ENCODE measurements at regions not wholly inside any gene's neighbourhood (a gene's known extent, or its start where the extent isn't known, plus 50 kb on each side); places are given as distances from the start of the nearest gene placed in this dataset.

DNA sequence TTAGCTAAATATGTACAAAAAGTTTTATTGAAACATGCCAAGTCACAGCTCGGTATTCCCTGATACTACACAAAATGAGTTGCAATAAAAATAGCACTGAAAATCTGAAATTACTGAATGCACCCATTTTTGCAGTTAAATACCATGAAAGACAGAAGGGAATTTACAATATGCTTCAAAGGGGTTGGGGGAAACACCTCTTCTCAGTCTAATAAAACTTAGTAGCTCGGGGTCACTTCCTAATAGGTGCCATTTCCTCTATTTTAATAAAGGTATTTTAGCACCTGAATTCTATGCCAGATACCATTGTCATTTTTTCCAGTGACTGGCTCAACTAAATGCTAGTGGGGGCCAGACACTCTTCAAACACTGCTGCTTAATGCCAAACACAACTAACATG, 204.1 kb upstream of the MEF2C start:
- no peak for TF ChIP-seq CTCF (IDR thresholded peaks at IDR 0.05)
- H3K9me3 Mint-ChIP-seq (ENCODE audit: unreplicated experiment): no peaks in the 10 kb centered on the region
- H3K4me3 Mint-ChIP-seq (ENCODE audit: unreplicated experiment): no peak overlapping the region
- H3K27me3 Mint-ChIP-seq (ENCODE audit: unreplicated experiment): no peaks in the 10 kb centered on the region
- no peaks in the 10 kb centered on the region for H3K4me1 Mint-ChIP-seq (ENCODE audit: unreplicated experiment)
- H3K36me3 Mint-ChIP-seq (ENCODE audit: unreplicated experiment): no peaks in the 10 kb centered on the region
- no peak for DNase-seq (ENCODE audit: extremely low spot score, unreplicated experiment)
- no peak overlapping the region for H3K27ac Mint-ChIP-seq (ENCODE audit: unreplicated experiment)

DNA sequence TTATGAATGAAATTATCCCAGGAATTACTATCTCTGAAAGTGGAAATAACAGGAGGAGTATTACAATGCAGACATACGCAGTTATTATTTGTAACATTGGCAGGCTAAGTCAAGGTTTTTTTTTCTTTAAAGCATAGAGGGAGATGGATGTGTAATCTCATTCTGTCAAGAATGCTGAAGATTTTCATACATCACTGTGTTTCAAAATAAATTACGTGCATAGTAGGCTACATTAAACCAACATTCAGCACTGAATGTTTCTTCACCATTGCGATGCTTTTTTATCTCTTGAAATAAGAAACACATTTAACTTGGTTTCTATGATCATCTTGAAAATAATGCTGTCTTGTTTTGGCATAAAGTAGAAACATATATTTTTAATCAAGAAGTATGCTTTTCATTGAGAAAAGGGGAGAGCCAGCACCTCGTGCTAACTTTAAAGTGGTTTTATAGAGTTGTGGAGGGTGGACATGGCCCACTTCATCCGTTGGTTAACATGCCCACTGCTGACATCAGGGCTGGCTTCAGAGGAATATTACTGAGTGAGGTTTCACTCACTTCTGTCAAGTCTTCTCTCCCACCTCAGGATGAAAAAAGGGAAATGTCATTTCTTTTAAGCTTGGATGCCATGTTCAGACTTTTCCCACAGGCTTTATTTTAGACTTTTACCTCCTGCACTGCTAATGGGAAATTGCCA, 203.6 kb upstream of the MEF2C start:
- H3K36me3 Mint-ChIP-seq (ENCODE audit: unreplicated experiment): no peaks in the 10 kb centered on the region
- H3K9me3 Mint-ChIP-seq (ENCODE audit: unreplicated experiment): no peaks in the 10 kb centered on the region
- no peak overlapping the region for H3K4me3 Mint-ChIP-seq (ENCODE audit: unreplicated experiment)
- H3K4me1 Mint-ChIP-seq (ENCODE audit: unreplicated experiment): no peaks in the 10 kb centered on the region
- no peak for TF ChIP-seq CTCF (IDR thresholded peaks at IDR 0.05)
- H3K27ac Mint-ChIP-seq (ENCODE audit: unreplicated experiment): no peak overlapping the region
- no peak for DNase-seq (ENCODE audit: extremely low spot score, unreplicated experiment)
- H3K27me3 Mint-ChIP-seq (ENCODE audit: unreplicated experiment): no peaks in the 10 kb centered on the region

DNA sequence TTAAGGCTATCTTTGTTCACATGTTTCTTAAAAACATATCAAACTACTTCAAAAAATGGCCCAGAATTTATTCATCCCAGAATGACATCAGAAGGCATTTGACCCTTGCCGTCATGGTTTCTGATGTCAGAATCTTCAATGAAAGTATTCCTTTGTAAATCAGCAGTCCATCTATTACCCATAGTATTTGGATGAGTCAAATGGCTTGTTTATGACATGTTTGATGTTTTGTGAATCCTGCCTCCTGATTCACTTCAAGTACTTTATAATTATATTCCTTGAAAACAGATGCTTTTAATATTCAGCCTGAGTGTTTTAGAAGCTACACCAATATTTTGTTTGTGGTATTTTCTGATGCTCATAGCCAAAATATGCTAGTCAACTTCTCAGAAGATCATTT, 200.8 kb upstream of the MEF2C start:
- Mint-ChIP-seq H3K4me1 (ENCODE audit: unreplicated experiment) (no peaks in the 10 kb centered on the region), H3K9me3 (ENCODE audit: unreplicated experiment) (no peaks in the 10 kb centered on the region), H3K27ac (ENCODE audit: unreplicated experiment) (no peak overlapping the region), H3K36me3 (ENCODE audit: unreplicated experiment) (no peaks in the 10 kb centered on the region), H3K4me3 (ENCODE audit: unreplicated experiment) (no peak overlapping the region), H3K27me3 (ENCODE audit: unreplicated experiment) (no peaks in the 10 kb centered on the region)
- no peak for TF ChIP-seq CTCF (IDR thresholded peaks at IDR 0.05)
- no peak for DNase-seq (ENCODE audit: extremely low spot score, unreplicated experiment)

DNA sequence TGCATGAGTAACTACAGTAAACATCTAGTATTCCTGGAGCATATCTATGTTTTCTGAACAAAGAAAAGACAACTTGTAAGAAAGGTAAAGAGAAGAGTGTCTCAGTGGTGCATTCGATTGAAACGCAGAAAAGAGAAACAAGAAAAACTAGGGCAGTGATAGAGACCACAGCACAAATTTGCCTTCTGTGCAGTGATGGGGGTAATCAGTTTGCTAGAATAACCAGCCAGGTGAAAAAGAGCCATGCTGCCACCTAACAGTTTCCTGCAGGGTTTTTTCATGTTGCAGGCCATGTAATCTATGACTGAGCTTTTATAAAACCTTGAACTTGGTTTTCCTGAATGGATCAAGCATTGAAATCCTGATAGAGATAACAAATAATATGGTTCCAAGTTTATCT, 198.4 kb upstream of the MEF2C start:
- H3K4me3 Mint-ChIP-seq (ENCODE audit: unreplicated experiment): no peak overlapping the region
- H3K27me3 Mint-ChIP-seq (ENCODE audit: unreplicated experiment): no peaks in the 10 kb centered on the region
- H3K36me3 Mint-ChIP-seq (ENCODE audit: unreplicated experiment): no peaks in the 10 kb centered on the region
- H3K27ac Mint-ChIP-seq (ENCODE audit: unreplicated experiment): no peak overlapping the region
- H3K9me3 Mint-ChIP-seq (ENCODE audit: unreplicated experiment): no peaks in the 10 kb centered on the region
- no peak for TF ChIP-seq CTCF (IDR thresholded peaks at IDR 0.05)
- no peaks in the 10 kb centered on the region for H3K4me1 Mint-ChIP-seq (ENCODE audit: unreplicated experiment)
- DNase-seq (ENCODE audit: extremely low spot score, unreplicated experiment): no peak

GRCh38 chr5:89080467-89081116, 197.6 kb upstream of the MEF2C start:
- Mint-ChIP-seq H3K27me3 (ENCODE audit: unreplicated experiment) (no peaks in the 10 kb centered on the region), H3K9me3 (ENCODE audit: unreplicated experiment) (no peaks in the 10 kb centered on the region), H3K36me3 (ENCODE audit: unreplicated experiment) (no peaks in the 10 kb centered on the region), H3K27ac (ENCODE audit: unreplicated experiment) (no peak overlapping the region), H3K4me3 (ENCODE audit: unreplicated experiment) (no peak overlapping the region), H3K4me1 (ENCODE audit: unreplicated experiment) (no peaks in the 10 kb centered on the region)
- DNase-seq (ENCODE audit: extremely low spot score, unreplicated experiment): no peak
- no peak for TF ChIP-seq CTCF (IDR thresholded peaks at IDR 0.05)
